Hepatocyte (in vitro differentiated cells): ENCODE measurements at regions not wholly inside any gene's neighbourhood (a gene's known extent, or its start where the extent isn't known, plus 50 kb on each side); places are given as distances from the start of the nearest gene placed in this dataset.

Experiments
- DNase-seq: peaks from one replicate; pipeline ENCODE4 v3.0.0-alpha.2; 2016; ENCODE audit warnings: low spot score
- H2AFZ ChIP-seq: fragments of 200-600 bp; sonication (generic); 2 replicates; pipeline ENCODE4 v1.6.0; 2016; ENCODE audit warnings: antibody characterized with exemption, mild to moderate bottlenecking
- H3K27ac ChIP-seq: fragments of 200-600 bp; sonication (generic); 2 replicates; pipeline ENCODE4 v1.5.1; 2016; ENCODE audit warnings: mild to moderate bottlenecking
- H3K27me3 ChIP-seq: fragments of 200-600 bp; sonication (generic); 2 replicates; pipeline ENCODE4 v1.6.1; 2016
- H3K36me3 ChIP-seq: fragments of 200-600 bp; sonication (generic); replicated peaks from 2 replicates; pipeline ENCODE4 v1.5.1; 2016; ENCODE audit warnings: low read depth; ENCODE audit not compliant: insufficient read depth
- H3K4me1 ChIP-seq: fragments of 200-600 bp; sonication (generic); 2 replicates; pipeline ENCODE4 v1.5.1; 2016; ENCODE audit warnings: mild to moderate bottlenecking, moderate library complexity; ENCODE audit not compliant: insufficient read depth
- H3K4me2 ChIP-seq: fragments of 200-600 bp; sonication (generic); 2 replicates; pipeline ENCODE4 v1.6.0; 2016
- H3K4me3 ChIP-seq: fragments of 200-600 bp; sonication (generic); 2 replicates; pipeline ENCODE4 v1.5.1; 2016; ENCODE audit warnings: mild to moderate bottlenecking
- H3K79me2 ChIP-seq: fragments of 200-600 bp; sonication (generic); 2 replicates; pipeline ENCODE4 v1.6.0; 2017; ENCODE audit warnings: mild to moderate bottlenecking
- H3K9me2 ChIP-seq: fragments of 200-600 bp; sonication (generic); replicated peaks from 2 replicates; pipeline ENCODE4 v1.6.0; 2017; ENCODE audit warnings: mild to moderate bottlenecking; ENCODE audit not compliant: insufficient read depth
- H3K9me3 ChIP-seq: fragments of 200-600 bp; sonication (generic); 2 replicates; pipeline ENCODE4 v1.5.1; 2016; ENCODE audit warnings: low read depth, mild to moderate bottlenecking
- H4K20me1 ChIP-seq: fragments of 200-600 bp; sonication (generic); 2 replicates; pipeline ENCODE4 v1.6.0; 2016; ENCODE audit warnings: mild to moderate bottlenecking; ENCODE audit not compliant: insufficient read depth, poor library complexity, severe bottlenecking
- EZH2 ChIP-seq: fragments of 200-600 bp; sonication (generic); IDR thresholded peaks from 2 replicates; pipeline ENCODE4 v1.6.1; 2016; ENCODE audit warnings: antibody characterized with exemption, mild to moderate bottlenecking, borderline replicate concordance
- EZH2phosphoT487 ChIP-seq: fragments of 200-600 bp; sonication (generic); IDR thresholded peaks from one replicate; pipeline ENCODE4 v1.6.1; 2018; ENCODE audit warnings: antibody characterized with exemption, mild to moderate bottlenecking, low read depth, moderate library complexity; ENCODE audit not compliant: unreplicated experiment, severe bottlenecking
- WGBS: methylation state at CpG from one replicate; pipeline ENCODE4 v1.1.6; 2016; ENCODE audit warnings: low lambda C conversion rate; ENCODE audit errors: missing lambda C conversion rate; 5-methylcytosine and 5-hydroxymethylcytosine counted together
- TF ChIP-seq, protein P1 (sequence below): fragments of 200-600 bp; sonication (generic); IDR thresholded peaks from 2 replicates; pipeline ENCODE4 v1.5.1; 2016; ENCODE audit warnings: antibody characterized with exemption, mild to moderate bottlenecking; ENCODE audit not compliant: poor library complexity

DNA sequence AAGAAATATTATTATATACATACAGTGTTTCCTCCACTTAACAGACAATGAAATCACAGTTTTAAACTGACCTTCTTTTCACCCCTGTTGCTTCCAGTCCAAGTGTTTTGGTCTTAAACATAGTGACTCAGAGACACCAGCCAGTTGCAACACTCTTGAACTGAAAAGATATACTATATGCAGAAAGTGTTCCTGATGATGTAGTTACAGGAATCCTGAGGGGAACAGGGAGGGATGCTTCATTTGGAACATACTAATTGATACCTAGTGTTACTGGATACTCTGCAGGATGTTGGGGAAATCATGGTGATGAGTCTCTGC, 420.8 kb downstream of the CCDC91 start:
- H2AFZ ChIP-seq = no peak overlapping the region

DNA sequence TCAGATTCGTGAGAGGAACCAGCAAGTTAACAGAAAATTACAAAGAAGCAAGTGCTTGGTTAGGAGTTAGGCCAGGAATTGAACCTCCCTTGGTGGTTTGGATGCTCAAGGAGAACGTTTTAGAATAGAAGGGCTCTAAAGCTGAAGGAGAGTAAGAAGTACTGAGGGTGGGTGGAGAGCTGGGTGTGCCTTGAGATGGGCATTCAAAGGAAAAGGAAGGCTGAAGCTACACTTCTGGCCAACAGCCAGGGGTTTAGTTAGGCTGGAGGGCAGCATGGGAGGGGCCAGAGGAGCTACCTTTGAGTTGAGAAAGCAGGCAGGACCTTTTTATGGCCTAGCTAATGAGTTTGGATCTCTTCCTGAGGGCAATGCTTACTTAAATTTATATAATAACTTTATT, 421.2 kb downstream of the CCDC91 start:
- 78% methylated on average over 2 of the region's 2 CpGs for WGBS
- H3K4me2 ChIP-seq = no peak overlapping the region
- no peaks in the 10 kb centered on the region for H3K79me2 ChIP-seq
- H3K27me3 ChIP-seq = no peaks in the 10 kb centered on the region
- TF ChIP-seq EZH2phosphoT487 (no peak), EZH2 (no peak)
- TF ChIP-seq, protein P1, sequence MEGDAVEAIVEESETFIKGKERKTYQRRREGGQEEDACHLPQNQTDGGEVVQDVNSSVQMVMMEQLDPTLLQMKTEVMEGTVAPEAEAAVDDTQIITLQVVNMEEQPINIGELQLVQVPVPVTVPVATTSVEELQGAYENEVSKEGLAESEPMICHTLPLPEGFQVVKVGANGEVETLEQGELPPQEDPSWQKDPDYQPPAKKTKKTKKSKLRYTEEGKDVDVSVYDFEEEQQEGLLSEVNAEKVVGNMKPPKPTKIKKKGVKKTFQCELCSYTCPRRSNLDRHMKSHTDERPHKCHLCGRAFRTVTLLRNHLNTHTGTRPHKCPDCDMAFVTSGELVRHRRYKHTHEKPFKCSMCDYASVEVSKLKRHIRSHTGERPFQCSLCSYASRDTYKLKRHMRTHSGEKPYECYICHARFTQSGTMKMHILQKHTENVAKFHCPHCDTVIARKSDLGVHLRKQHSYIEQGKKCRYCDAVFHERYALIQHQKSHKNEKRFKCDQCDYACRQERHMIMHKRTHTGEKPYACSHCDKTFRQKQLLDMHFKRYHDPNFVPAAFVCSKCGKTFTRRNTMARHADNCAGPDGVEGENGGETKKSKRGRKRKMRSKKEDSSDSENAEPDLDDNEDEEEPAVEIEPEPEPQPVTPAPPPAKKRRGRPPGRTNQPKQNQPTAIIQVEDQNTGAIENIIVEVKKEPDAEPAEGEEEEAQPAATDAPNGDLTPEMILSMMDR = no peak
- no peak overlapping the region for H2AFZ ChIP-seq
- H3K4me3 ChIP-seq = no peak overlapping the region
- no peaks in the 10 kb centered on the region for H3K9me3 ChIP-seq
- peaks cover 4% of the 10 kb centered on the region for H3K4me1 ChIP-seq
- peak; percentile 6 for DNase-seq
- H3K36me3 ChIP-seq = no peaks in the 10 kb centered on the region
- no peaks in the 10 kb centered on the region for H4K20me1 ChIP-seq
- peak overlapping the region; percentile 14 for H3K27ac ChIP-seq
- H3K9me2 ChIP-seq = no peaks in the 10 kb centered on the region

More for the DNA sequence above, 420.8 kb downstream of the CCDC91 start:
- DNase-seq = peak; percentile 44
- Histone ChIP-seq H3K27me3 (no peaks in the 10 kb centered on the region), H3K4me3 (no peak overlapping the region), H3K4me1 (peaks cover 4% of the 10 kb centered on the region), H3K27ac (peak overlapping the region; percentile 14), H3K36me3 (no peaks in the 10 kb centered on the region), H3K9me3 (no peaks in the 10 kb centered on the region), H4K20me1 (no peaks in the 10 kb centered on the region), H3K79me2 (no peaks in the 10 kb centered on the region), H3K9me2 (no peaks in the 10 kb centered on the region), H3K4me2 (no peak overlapping the region)
- no peak for TF ChIP-seq EZH2phosphoT487
- TF ChIP-seq EZH2 = no peak
- TF ChIP-seq, protein P1 = no peak

DNA sequence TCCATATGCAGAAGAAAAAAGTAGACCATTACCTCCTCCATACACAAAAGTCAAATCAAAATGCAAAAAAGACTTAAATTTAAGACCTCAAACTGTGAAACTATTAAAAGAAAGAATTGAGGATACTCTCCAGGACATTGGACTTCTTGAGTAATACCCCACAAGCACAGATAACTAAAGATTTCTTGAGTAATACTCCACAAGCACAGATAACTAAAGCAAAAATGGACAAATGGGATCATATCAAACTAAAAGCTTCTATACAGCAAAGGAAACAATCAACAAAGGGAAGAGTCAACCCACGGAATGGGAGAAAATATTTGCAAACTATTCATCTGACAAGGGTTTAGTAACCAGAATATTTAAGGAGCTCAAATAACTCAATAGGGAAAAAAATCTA, 427.9 kb downstream of the CCDC91 start:
- Histone ChIP-seq H3K9me3 (no peaks in the 10 kb centered on the region), H3K27me3 (no peaks in the 10 kb centered on the region), H2AFZ (no peak overlapping the region), H3K4me3 (no peak overlapping the region), H4K20me1 (no peaks in the 10 kb centered on the region), H3K79me2 (no peaks in the 10 kb centered on the region), H3K4me2 (no peak overlapping the region), H3K9me2 (no peaks in the 10 kb centered on the region), H3K4me1 (no peaks in the 10 kb centered on the region), H3K36me3 (no peaks in the 10 kb centered on the region), H3K27ac (no peak overlapping the region)
- WGBS = 80% methylated on average over 1 of the region's 1 CpG
- DNase-seq = no peak
- TF ChIP-seq, protein P1 = no peak
- TF ChIP-seq EZH2 = no peak
- no peak for TF ChIP-seq EZH2phosphoT487

DNA sequence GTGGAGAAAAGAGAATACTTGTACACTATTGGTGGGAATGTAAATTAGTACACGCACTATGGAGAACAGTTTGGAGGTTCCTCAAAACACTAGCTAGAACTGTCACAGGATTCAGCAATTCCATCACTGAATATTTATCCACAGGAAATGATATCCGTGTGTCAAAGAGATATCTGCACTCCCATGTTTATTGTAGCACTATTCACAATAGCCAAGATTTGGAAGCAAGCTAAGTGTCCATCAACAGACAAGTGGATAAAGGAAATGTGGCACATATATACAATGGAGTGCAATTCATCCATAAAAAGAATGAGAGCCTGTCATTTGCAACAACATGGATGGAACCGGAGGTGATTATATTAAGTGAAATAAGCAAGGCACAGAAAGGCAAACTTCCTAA, 428.5 kb downstream of the CCDC91 start:
- DNase-seq = no peak
- H3K4me3 ChIP-seq = no peak overlapping the region
- WGBS = 92% methylated on average over 3 of the region's 3 CpGs
- no peaks in the 10 kb centered on the region for H3K4me1 ChIP-seq
- H3K27ac ChIP-seq = no peak overlapping the region
- H3K36me3 ChIP-seq = no peaks in the 10 kb centered on the region
- H3K79me2 ChIP-seq = no peaks in the 10 kb centered on the region
- H4K20me1 ChIP-seq = no peaks in the 10 kb centered on the region
- H3K9me2 ChIP-seq = no peaks in the 10 kb centered on the region
- TF ChIP-seq EZH2phosphoT487 (no peak), EZH2 (no peak)
- TF ChIP-seq, protein P1 = no peak
- H3K4me2 ChIP-seq = no peak overlapping the region
- H3K27me3 ChIP-seq = no peaks in the 10 kb centered on the region
- no peak overlapping the region for H2AFZ ChIP-seq
- no peaks in the 10 kb centered on the region for H3K9me3 ChIP-seq
